ENCODE measurements at regions not wholly inside any gene's neighbourhood (a gene's known extent, or its start where the extent isn't known, plus 50 kb on each side); places are given as distances from the start of the nearest gene placed in this dataset.

DNA sequence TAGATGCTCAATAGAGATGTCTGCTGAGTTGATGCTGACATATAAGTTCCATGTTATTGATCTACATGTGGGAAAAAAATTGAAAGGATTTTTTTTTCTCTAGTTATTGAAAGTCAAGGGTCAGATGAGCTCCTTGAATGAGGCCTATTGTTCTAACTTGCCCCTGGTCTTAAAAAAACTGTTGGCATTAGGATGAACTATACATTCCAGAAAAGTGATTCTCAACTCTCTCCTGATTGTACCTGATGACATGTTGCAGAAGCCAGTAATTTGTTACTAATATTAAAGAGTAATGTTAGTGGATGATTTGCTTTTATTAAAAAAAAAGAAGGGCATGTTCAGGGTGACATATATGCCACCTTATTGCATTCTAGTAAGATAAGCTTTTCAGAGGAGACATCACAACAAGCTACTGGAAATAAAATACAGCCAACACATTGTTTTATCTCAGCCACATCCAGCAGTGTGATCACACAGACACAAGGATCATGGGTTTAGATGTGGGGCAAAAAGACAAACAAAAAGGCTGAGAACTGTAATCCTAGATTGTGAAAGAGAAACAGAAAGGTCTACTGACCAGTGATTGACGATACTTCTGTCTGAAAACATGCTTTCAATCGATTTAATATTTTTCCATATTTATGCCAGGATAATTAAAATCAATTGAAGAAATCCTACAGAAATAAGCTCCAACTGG lies 1314.1 kb upstream of the C9orf72 start:
- no peaks in the 10 kb centered on the region for H3K27me3 ChIP-seq (ENCODE audit: insufficient read depth, low read length)
- peaks cover 9% of the 10 kb centered on the region for H3K4me1 ChIP-seq (ENCODE audit: insufficient read depth, low read length, severe bottlenecking)
- H3F3A ChIP-seq (ENCODE audit: insufficient read depth, low read length) = no peaks in the 10 kb centered on the region
- no peaks in the 10 kb centered on the region for H3K36me3 ChIP-seq (ENCODE audit: insufficient read depth, low read length)
- H4K20me1 ChIP-seq (ENCODE audit: insufficient read depth, low read length) = no peaks in the 10 kb centered on the region
- no peak overlapping the region for H3K4me3 ChIP-seq (ENCODE audit: low read depth, low read length, poor library complexity, severe bottlenecking)
- no peak for TF ChIP-seq EZH2 (IDR thresholded peaks at IDR 0.05; ENCODE audit: borderline replicate concordance, low read length)
- TF ChIP-seq, protein P1, sequence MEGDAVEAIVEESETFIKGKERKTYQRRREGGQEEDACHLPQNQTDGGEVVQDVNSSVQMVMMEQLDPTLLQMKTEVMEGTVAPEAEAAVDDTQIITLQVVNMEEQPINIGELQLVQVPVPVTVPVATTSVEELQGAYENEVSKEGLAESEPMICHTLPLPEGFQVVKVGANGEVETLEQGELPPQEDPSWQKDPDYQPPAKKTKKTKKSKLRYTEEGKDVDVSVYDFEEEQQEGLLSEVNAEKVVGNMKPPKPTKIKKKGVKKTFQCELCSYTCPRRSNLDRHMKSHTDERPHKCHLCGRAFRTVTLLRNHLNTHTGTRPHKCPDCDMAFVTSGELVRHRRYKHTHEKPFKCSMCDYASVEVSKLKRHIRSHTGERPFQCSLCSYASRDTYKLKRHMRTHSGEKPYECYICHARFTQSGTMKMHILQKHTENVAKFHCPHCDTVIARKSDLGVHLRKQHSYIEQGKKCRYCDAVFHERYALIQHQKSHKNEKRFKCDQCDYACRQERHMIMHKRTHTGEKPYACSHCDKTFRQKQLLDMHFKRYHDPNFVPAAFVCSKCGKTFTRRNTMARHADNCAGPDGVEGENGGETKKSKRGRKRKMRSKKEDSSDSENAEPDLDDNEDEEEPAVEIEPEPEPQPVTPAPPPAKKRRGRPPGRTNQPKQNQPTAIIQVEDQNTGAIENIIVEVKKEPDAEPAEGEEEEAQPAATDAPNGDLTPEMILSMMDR (IDR thresholded peaks at IDR 0.05; ENCODE audit: low read length) = no peak
- H3K79me2 ChIP-seq (ENCODE audit: insufficient read depth, low read length) = no peaks in the 10 kb centered on the region
- H3K9me3 ChIP-seq (ENCODE audit: low read length) = no peaks in the 10 kb centered on the region
- H3K27ac ChIP-seq (ENCODE audit: low read depth, low read length, poor library complexity, severe bottlenecking) = no peak overlapping the region
- no peaks in the 10 kb centered on the region for H3K9me2 ChIP-seq (ENCODE audit: low read depth, low read length)
- H3K4me2 ChIP-seq (ENCODE audit: low read length) = peak overlapping the region; percentile 43
- peak overlapping the region; percentile 52; the same call in 1 of the 2 replicates for H2AFZ ChIP-seq (ENCODE audit: low read length)
- no peak overlapping the region for H3K9ac ChIP-seq (ENCODE audit: low read length)

DNA sequence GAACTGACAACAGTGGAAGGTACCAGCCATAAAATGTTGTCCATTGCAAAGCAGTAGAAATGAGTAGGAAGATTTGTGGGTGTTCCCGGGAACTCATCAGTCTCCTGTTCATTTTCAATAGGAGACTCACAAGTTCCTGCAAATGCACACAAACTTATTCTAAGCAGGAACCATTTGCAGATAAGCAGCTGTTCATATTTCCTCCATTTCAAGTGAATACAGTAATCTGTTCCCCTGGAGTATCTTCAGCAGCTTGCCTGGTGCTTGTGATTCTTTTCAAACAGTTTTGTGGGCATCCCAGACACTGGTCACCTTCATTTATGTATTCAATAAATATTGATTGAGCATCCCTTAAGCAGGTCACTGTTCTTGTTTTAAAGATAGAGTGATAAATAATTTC lies 1315.5 kb upstream of the C9orf72 start:
- no peaks in the 10 kb centered on the region for H3K36me3 ChIP-seq (ENCODE audit: insufficient read depth, low read length)
- H4K20me1 ChIP-seq (ENCODE audit: insufficient read depth, low read length) = no peaks in the 10 kb centered on the region
- H2AFZ ChIP-seq (ENCODE audit: low read length) = peak overlapping the region; percentile 92; the same call in 1 of the 2 replicates
- H3K9me2 ChIP-seq (ENCODE audit: low read depth, low read length) = no peaks in the 10 kb centered on the region
- no peak overlapping the region for H3K4me3 ChIP-seq (ENCODE audit: low read depth, low read length, poor library complexity, severe bottlenecking)
- no peak for TF ChIP-seq EZH2 (IDR thresholded peaks at IDR 0.05; ENCODE audit: borderline replicate concordance, low read length)
- TF ChIP-seq, protein P1 (IDR thresholded peaks at IDR 0.05; ENCODE audit: low read length) = no peak
- H3K9me3 ChIP-seq (ENCODE audit: low read length) = no peaks in the 10 kb centered on the region
- no peaks in the 10 kb centered on the region for H3K79me2 ChIP-seq (ENCODE audit: insufficient read depth, low read length)
- H3K4me2 ChIP-seq (ENCODE audit: low read length) = no peak overlapping the region
- H3F3A ChIP-seq (ENCODE audit: insufficient read depth, low read length) = no peaks in the 10 kb centered on the region
- H3K27ac ChIP-seq (ENCODE audit: low read depth, low read length, poor library complexity, severe bottlenecking) = no peak overlapping the region
- no peak overlapping the region for H3K9ac ChIP-seq (ENCODE audit: low read length)
- no peaks in the 10 kb centered on the region for H3K27me3 ChIP-seq (ENCODE audit: insufficient read depth, low read length)
- peaks cover 9% of the 10 kb centered on the region for H3K4me1 ChIP-seq (ENCODE audit: insufficient read depth, low read length, severe bottlenecking)

DNA sequence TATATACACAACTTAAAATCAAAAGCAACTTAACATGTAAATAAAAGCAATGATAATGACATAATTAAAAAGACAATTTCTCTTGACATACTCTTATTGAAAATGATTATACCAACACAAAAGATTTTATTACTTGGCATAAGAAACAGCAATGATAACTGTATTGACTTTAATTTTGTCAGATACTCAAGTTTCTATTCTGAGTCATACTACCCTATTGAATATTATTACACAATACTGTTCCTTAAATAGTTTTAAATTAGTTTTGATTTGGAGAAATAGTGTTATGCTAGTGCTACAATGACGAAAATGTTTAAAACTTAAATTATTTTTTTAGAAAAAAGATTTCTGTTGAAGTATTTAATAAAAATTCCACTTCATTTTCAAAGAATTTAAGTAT lies 1319.3 kb upstream of the C9orf72 start:
- H3K27me3 ChIP-seq (ENCODE audit: insufficient read depth, low read length) = no peaks in the 10 kb centered on the region
- no peak overlapping the region for H3K9ac ChIP-seq (ENCODE audit: low read length)
- H3K4me2 ChIP-seq (ENCODE audit: low read length) = no peak overlapping the region
- H3K9me2 ChIP-seq (ENCODE audit: low read depth, low read length) = no peaks in the 10 kb centered on the region
- H3F3A ChIP-seq (ENCODE audit: insufficient read depth, low read length) = no peaks in the 10 kb centered on the region
- no peaks in the 10 kb centered on the region for H4K20me1 ChIP-seq (ENCODE audit: insufficient read depth, low read length)
- no peaks in the 10 kb centered on the region for H3K36me3 ChIP-seq (ENCODE audit: insufficient read depth, low read length)
- TF ChIP-seq, protein P1 (IDR thresholded peaks at IDR 0.05; ENCODE audit: low read length) = no peak
- no peak for TF ChIP-seq EZH2 (IDR thresholded peaks at IDR 0.05; ENCODE audit: borderline replicate concordance, low read length)
- no peak overlapping the region for H2AFZ ChIP-seq (ENCODE audit: low read length)
- peaks cover 6% of the 10 kb centered on the region for H3K4me1 ChIP-seq (ENCODE audit: insufficient read depth, low read length, severe bottlenecking)
- H3K79me2 ChIP-seq (ENCODE audit: insufficient read depth, low read length) = no peaks in the 10 kb centered on the region
- no peaks in the 10 kb centered on the region for H3K9me3 ChIP-seq (ENCODE audit: low read length)
- H3K27ac ChIP-seq (ENCODE audit: low read depth, low read length, poor library complexity, severe bottlenecking) = no peak overlapping the region
- no peak overlapping the region for H3K4me3 ChIP-seq (ENCODE audit: low read depth, low read length, poor library complexity, severe bottlenecking)
